Naive thymus-derived CD4-positive, alpha-beta T cell (primary cell): ENCODE measurements at regions not wholly inside any gene's neighbourhood (a gene's known extent, or its start where the extent isn't known, plus 50 kb on each side); places are given as distances from the start of the nearest gene placed in this dataset.
A peak's percentile ranks its signal among the peaks of the same experiment; 100 is the strongest.

Experiments
- ATAC-seq: fragments of 150-1000 bp; cut with Tn5 transposase; 2 replicates; pipeline ENCODE4 v1.10.0; 2021; ENCODE audit warnings: mild to moderate bottlenecking, moderate library complexity
- CTCF ChIA-PET: fragments of 350-600 bp; sonication (Branson Sonifier 250); formaldehyde crosslinking; loops from one replicate; lab custom pipeline; 2021; ENCODE audit warnings: antibody characterized with exemption; lab: Charles Lee
- POLR2A ChIA-PET: fragments of 350-600 bp; sonication (Branson Sonifier 250); formaldehyde crosslinking; loops from one replicate; lab custom pipeline; 2021; ENCODE audit warnings: antibody characterized with exemption, inconsistent platforms; lab: Charles Lee
- DNase-seq, 9 donors: peaks; one replicate each; pipeline versions ENCODE4 v3.0.0 to v3.0.0-alpha.2; 2020 to 2022; ENCODE audit warnings: mixed read lengths in 1 of 9
- H3K27ac ChIP-seq: one replicate; pipeline ENCODE4 v1.7.0; 2013; ENCODE audit warnings: mild to moderate bottlenecking, low read depth, low read length, moderate library complexity
- H3K27me3 ChIP-seq, 2 donors: one replicate each; pipeline ENCODE4 v1.7.0; 2013; ENCODE audit warnings: low read length in 2 of 2, mild to moderate bottlenecking in 2 of 2, moderate library complexity in 2 of 2; ENCODE audit not compliant: control insufficient read depth in 2 of 2, insufficient read depth in 2 of 2
- H3K36me3 ChIP-seq, 3 experiments: 1 replicate in 2 of 3; 2 replicates in 1 of 3; pipeline ENCODE4 v1.7.0; 2013; ENCODE audit warnings: low read length in 3 of 3, mild to moderate bottlenecking in 3 of 3, moderate library complexity in 1 of 3; ENCODE audit not compliant: insufficient read depth in 3 of 3, control insufficient read depth in 2 of 3
- H3K4me1 ChIP-seq, 2 donors: one replicate each; pipeline ENCODE4 v1.7.0; 2013; ENCODE audit warnings: low read length in 2 of 2, mild to moderate bottlenecking in 2 of 2, moderate library complexity in 1 of 2; ENCODE audit not compliant: control insufficient read depth in 2 of 2, insufficient read depth in 2 of 2
- H3K4me3 ChIP-seq: 2 replicates; pipeline ENCODE4 v1.7.0; 2013; ENCODE audit warnings: mild to moderate bottlenecking, low read length
- H3K9me3 ChIP-seq, 3 experiments: 1 replicate in 2 of 3; 2 replicates in 1 of 3; pipeline ENCODE4 v1.7.0; 2013; ENCODE audit warnings: low read length in 3 of 3; ENCODE audit not compliant: control insufficient read depth in 2 of 3
- H3K27ac Mint-ChIP-seq, 9 donors: one replicate each; pipeline ENCODE4 v1.8.0; 2020 to 2022; ENCODE audit warnings: mixed read lengths in 9 of 9, mild to moderate bottlenecking in 8 of 9, moderate library complexity in 5 of 9, inconsistent platforms in 2 of 9
- H3K27me3 Mint-ChIP-seq, 5 donors: one replicate each; pipeline ENCODE4 v1.8.0; 2021 to 2022; ENCODE audit warnings: mixed read lengths in 5 of 5, mild to moderate bottlenecking in 1 of 5
- H3K36me3 Mint-ChIP-seq, 5 donors: one replicate each; pipeline ENCODE4 v1.8.0; 2020 to 2022; ENCODE audit warnings: mixed read lengths in 5 of 5, mild to moderate bottlenecking in 3 of 5, inconsistent platforms in 1 of 5
- H3K4me1 Mint-ChIP-seq, 7 donors: one replicate each; pipeline ENCODE4 v1.8.0; 2020 to 2022; ENCODE audit warnings: mixed read lengths in 7 of 7, mild to moderate bottlenecking in 3 of 7, inconsistent platforms in 1 of 7
- H3K4me3 Mint-ChIP-seq, 10 donors: one replicate each; pipeline ENCODE4 v1.8.0; 2020 to 2022; ENCODE audit warnings: mild to moderate bottlenecking in 10 of 10, mixed read lengths in 10 of 10, moderate library complexity in 6 of 10, inconsistent platforms in 2 of 10
- H3K9me3 Mint-ChIP-seq, 11 donors: one replicate each; pipeline ENCODE4 v1.8.0; 2020 to 2022; ENCODE audit warnings: mixed read lengths in 11 of 11, mild to moderate bottlenecking in 4 of 11, inconsistent platforms in 1 of 11, moderate library complexity in 1 of 11
- intact Hi-C, 2 donors: fragments of 100-400 bp; cut with micrococcal nuclease; formaldehyde crosslinking; loops; one replicate each; pipeline ENCODE4 v1.15.1; 2023

DNA sequence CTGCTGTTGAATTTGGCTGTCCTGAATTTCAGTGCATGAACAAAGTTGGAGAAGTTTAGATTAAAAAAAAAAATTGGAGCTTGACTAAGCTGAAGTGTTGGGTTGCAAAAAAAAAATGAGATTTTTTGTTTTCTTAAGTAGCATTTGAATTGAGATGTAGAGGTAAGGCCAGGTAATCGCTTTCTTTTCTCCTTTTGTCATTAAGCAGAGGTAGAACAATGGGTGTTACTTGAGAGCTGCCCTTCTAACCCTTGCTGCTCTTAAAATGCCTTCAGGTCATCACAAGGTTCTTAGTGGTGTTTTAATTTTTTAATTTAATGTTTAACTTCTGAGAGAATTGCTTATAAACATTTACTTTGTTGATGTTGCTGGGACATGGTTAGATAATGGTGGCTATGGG, 84.1 kb upstream of the PRDM1 start:
- CTCF ChIA-PET, result no interaction called here

DNA sequence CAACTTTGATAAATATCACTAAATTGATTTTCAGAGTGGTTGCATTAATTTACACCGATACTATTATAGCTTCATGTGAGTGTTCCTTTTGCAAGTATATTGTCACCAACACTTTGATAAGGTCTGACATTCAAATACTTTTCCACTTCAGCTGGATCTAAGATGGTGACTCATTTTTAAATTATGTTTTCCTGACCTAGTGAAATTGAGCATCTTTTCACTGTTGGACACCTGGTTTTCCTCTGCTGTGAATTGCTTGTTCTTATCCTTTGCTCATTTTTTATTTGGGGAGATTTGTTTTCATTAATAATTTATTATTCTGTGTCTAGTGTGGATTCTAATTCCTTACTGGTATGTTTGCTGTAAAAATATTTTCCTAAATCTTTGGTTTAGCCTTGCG, 85.2 kb upstream of the PRDM1 start:
- H3K9me3 ChIP-seq, result no peaks in the 10 kb centered on the region
- peaks cover 66 to 81% (median 70%) of the 10 kb centered on the region in 5 donors for H3K27me3 Mint-ChIP-seq
- ATAC-seq (no peak), DNase-seq (no peak)
- POLR2A ChIA-PET, result interaction anchor here (0.9 to 1.3 kb wide), 2 partner anchors 9 kb away, joined by 3 read pairs; no protein-coding TSS in a partner anchor
- H3K27ac ChIP-seq, result no peak overlapping the region
- intact Hi-C loops, result no loop called here
- H3K4me1 ChIP-seq, result no peaks in the 10 kb centered on the region
- CTCF ChIA-PET, result no interaction called here
- no peaks in the 10 kb centered on the region for H3K36me3 ChIP-seq
- H3K36me3 Mint-ChIP-seq, result peaks cover 0 to 6% (median 0%) of the 10 kb centered on the region in 5 donors
- H3K27ac Mint-ChIP-seq, result no peak overlapping the region
- peaks cover 0 to 6% (median 0%) of the 10 kb centered on the region in 7 donors for H3K4me1 Mint-ChIP-seq
- peaks cover 0 to 20% of the 10 kb centered on the region in 2 donors for H3K27me3 ChIP-seq
- peaks cover 0 to 1% (median 0%) of the 10 kb centered on the region in 11 donors for H3K9me3 Mint-ChIP-seq
- no peak overlapping the region for H3K4me3 ChIP-seq
- H3K4me3 Mint-ChIP-seq, result no peak overlapping the region

More for the DNA sequence above, 84.1 kb upstream of the PRDM1 start:
- H3K4me1 ChIP-seq, result no peaks in the 10 kb centered on the region
- H3K4me3 ChIP-seq, result no peak overlapping the region
- POLR2A ChIA-PET, result interaction anchor here (0.6 to 1.3 kb wide), 2 partner anchors 8 to 10 kb away, joined by 3 to 5 read pairs; no protein-coding TSS in a partner anchor
- peaks cover 0 to 9% of the 10 kb centered on the region in 2 donors for H3K27me3 ChIP-seq
- DNase-seq, result no peak
- Mint-ChIP-seq H3K4me3 (no peak overlapping the region), H3K27me3 (peaks cover 63 to 72% (median 64%) of the 10 kb centered on the region in 5 donors), H3K4me1 (peaks cover 0 to 6% (median 0%) of the 10 kb centered on the region in 7 donors), H3K36me3 (peaks cover 0 to 9% (median 0%) of the 10 kb centered on the region in 5 donors), H3K27ac (no peak overlapping the region), H3K9me3 (peaks cover 0 to 3% (median 0%) of the 10 kb centered on the region in 11 donors)
- H3K9me3 ChIP-seq, result no peaks in the 10 kb centered on the region
- H3K36me3 ChIP-seq, result no peaks in the 10 kb centered on the region
- no peak for ATAC-seq
- no peak overlapping the region for H3K27ac ChIP-seq
- intact Hi-C loops, result no loop called here

GRCh38 chr6:105997482-105997881, 88.7 kb upstream of the PRDM1 start:
- no peak for DNase-seq
- Histone ChIP-seq H3K36me3 (no peaks in the 10 kb centered on the region), H3K4me3 (no peak overlapping the region), H3K27me3 (peaks cover 0 to 38% of the 10 kb centered on the region in 2 donors), H3K9me3 (no peaks in the 10 kb centered on the region), H3K27ac (no peak overlapping the region), H3K4me1 (peaks cover 14 to 23% of the 10 kb centered on the region in 2 donors)
- ATAC-seq, result no peak
- POLR2A ChIA-PET, result no interaction called here
- intact Hi-C loops, result no loop called here
- Mint-ChIP-seq H3K4me1 (peaks cover 16 to 29% (median 21%) of the 10 kb centered on the region in 7 donors), H3K4me3 (no peak overlapping the region), H3K27me3 (peaks cover 55 to 74% (median 67%) of the 10 kb centered on the region in 5 donors), H3K27ac (no peak overlapping the region), H3K36me3 (peaks cover 0 to 6% (median 0%) of the 10 kb centered on the region in 5 donors), H3K9me3 (peaks cover 0 to 8% (median 0%) of the 10 kb centered on the region in 11 donors)
- CTCF ChIA-PET, result no interaction called here

DNA sequence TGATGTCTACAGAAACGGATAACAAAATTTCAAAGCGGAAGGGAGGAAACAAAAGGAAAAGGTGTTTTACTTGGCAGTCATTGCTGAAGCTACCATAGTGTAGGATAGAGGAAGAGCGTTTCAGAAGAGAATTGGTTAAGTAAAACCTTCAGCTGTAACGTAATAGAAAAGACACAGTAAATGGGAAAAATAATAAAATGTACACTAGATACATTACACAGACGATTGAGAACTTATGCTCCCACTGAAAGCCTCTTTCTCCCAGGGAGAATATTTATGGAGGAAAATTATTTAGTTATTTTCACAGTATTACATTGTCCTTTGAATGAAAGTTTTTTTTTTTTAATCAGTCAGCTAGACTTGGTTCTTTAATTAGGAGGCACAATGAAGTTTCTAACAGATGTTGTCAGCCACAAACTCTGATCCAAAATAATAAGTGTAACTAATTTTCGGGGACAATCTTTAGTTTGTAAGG, 90.7 kb upstream of the PRDM1 start:
- H3K9me3 Mint-ChIP-seq, result peaks cover 0 to 8% (median 0%) of the 10 kb centered on the region in 11 donors
- peak overlapping the region; percentile 88 to 98 (median 92) for H3K4me3 Mint-ChIP-seq
- intact Hi-C loops, result loop anchor here (2.0 kb wide), 2 partner anchors 61 to 227 kb away; no protein-coding TSS in a partner anchor
- no peaks in the 10 kb centered on the region for H3K9me3 ChIP-seq
- no peaks in the 10 kb centered on the region for H3K36me3 ChIP-seq
- peak overlapping the region; percentile 75 for H3K4me3 ChIP-seq
- ATAC-seq (no peak), DNase-seq (no peak)
- H3K4me1 Mint-ChIP-seq, result peaks cover 16 to 40% (median 29%) of the 10 kb centered on the region in 7 donors
- H3K36me3 Mint-ChIP-seq, result peaks cover 0 to 5% (median 0%) of the 10 kb centered on the region in 5 donors
- peaks cover 40 to 68% (median 62%) of the 10 kb centered on the region in 5 donors for H3K27me3 Mint-ChIP-seq
- peaks cover 0 to 32% of the 10 kb centered on the region in 2 donors for H3K27me3 ChIP-seq
- peak overlapping the region in 2 of 9 donors; percentile 48 to 94 for H3K27ac Mint-ChIP-seq
- POLR2A ChIA-PET, result interaction anchor here (0.7 to 3.4 kb wide), 3 partner anchors 18 to 269 kb away, joined by 3 to 12 read pairs (median 5); no protein-coding TSS in a partner anchor
- H3K4me1 ChIP-seq, result peaks cover 14 to 23% of the 10 kb centered on the region in 2 donors
- H3K27ac ChIP-seq, result no peak overlapping the region
- CTCF ChIA-PET, result no interaction called here

DNA sequence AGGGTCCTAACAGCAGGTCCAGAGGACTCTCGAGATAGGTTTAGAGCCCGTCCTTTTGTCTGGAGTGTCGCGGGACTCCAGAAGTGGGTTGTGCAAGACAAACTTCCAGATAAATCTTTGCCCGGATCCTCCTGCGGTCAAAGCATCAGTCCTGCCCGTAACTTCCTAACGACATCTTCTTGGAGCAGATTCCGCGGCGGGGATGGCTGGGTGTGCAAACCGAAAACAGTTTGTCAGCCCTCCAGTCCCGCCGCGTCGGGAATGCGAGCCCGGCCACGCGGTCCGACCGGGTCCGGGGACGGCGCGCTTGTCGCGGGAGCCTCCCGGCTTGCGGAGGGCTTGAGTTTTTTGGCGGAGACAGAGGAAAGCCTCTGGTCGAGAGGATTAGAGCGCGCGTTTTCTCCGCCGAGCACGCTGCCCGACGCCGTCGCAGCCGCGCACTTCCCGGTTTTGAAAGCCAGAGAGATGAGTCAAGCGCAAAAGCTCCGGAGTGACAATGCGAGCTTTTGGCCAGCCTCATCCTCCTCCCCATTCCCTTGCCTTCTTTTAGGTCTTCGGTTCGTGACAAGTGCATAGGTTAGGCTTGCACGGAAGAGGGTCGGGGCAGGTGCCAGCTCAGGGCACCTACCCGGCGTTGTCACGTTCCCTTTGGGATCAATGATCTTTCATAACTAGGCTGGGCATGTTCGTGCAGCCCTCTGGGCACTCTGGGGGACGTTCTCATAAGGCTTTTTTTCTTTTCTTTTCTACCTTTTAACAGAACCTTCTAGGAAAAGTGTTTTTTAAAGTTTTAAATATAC, 91.3 kb upstream of the PRDM1 start:
- peak in 6 of 9 donors; percentile 34 to 58 (median 42) for DNase-seq
- Histone ChIP-seq H3K27me3 (peaks cover 0 to 32% of the 10 kb centered on the region in 2 donors), H3K9me3 (no peaks in the 10 kb centered on the region), H3K27ac (no peak overlapping the region), H3K4me3 (peak overlapping the region; percentile 75), H3K4me1 (peaks cover 14 to 23% of the 10 kb centered on the region in 2 donors), H3K36me3 (no peaks in the 10 kb centered on the region)
- Mint-ChIP-seq H3K27ac (peak overlapping the region in 6 of 9 donors; percentile 48 to 94 (median 78)), H3K4me3 (peak overlapping the region; percentile 88 to 98 (median 92)), H3K27me3 (peaks cover 44 to 70% (median 64%) of the 10 kb centered on the region in 5 donors), H3K36me3 (peaks cover 0 to 8% (median 0%) of the 10 kb centered on the region in 5 donors), H3K9me3 (peaks cover 0 to 8% (median 0%) of the 10 kb centered on the region in 11 donors), H3K4me1 (peaks cover 16 to 46% (median 29%) of the 10 kb centered on the region in 7 donors)
- POLR2A ChIA-PET, result interaction anchor here (0.6 to 3.4 kb wide), 9 partner anchors 9 to 268 kb away, joined by 3 to 12 read pairs (median 3); partner anchors contain the start of gene PRDM1
- CTCF ChIA-PET, result interaction anchor here (1.4 kb wide), 1 partner anchor 229 kb away, joined by 3 read pairs; no protein-coding TSS in a partner anchor
- intact Hi-C loops, result loop anchor here (1.0 to 5.0 kb wide), 9 partner anchors 62 to 592 kb away; partner anchors contain the start of genes ATG5 (in 2 of the 2) and PREP (in 1 of the 2)
- peak; percentile 33 for ATAC-seq

- H3K27me3 Mint-ChIP-seq, result peaks cover 47 to 68% (median 60%) of the 10 kb centered on the region in 5 donors
- POLR2A ChIA-PET, result interaction anchor here (0.6 to 3.4 kb wide), 9 partner anchors 9 to 208 kb away, joined by 3 to 12 read pairs (median 3); partner anchors contain the start of gene PRDM1
- Histone ChIP-seq H3K9me3 (no peaks in the 10 kb centered on the region), H3K4me1 (peaks cover 14 to 23% of the 10 kb centered on the region in 2 donors), H3K27ac (no peak overlapping the region), H3K4me3 (peak overlapping the region; percentile 75), H3K27me3 (peaks cover 0 to 32% of the 10 kb centered on the region in 2 donors), H3K36me3 (no peaks in the 10 kb centered on the region)
- H3K4me1 Mint-ChIP-seq, result peaks cover 16 to 48% (median 29%) of the 10 kb centered on the region in 7 donors
- H3K27ac Mint-ChIP-seq, result peak overlapping the region in 8 of 9 donors; percentile 35 to 94 (median 80)
- peak; percentile 56 for ATAC-seq
- intact Hi-C loops, result loop anchor here (1.0 to 5.0 kb wide), 9 partner anchors 63 to 592 kb away; partner anchors contain the start of genes ATG5 (in 2 of the 2) and PREP (in 1 of the 2)
- DNase-seq, result peak in 8 of 9 donors; percentile 49 to 69 (median 58)
- H3K4me3 Mint-ChIP-seq, result peak overlapping the region; percentile 88 to 98 (median 92)
- CTCF ChIA-PET, result interaction anchor here (0.8 to 1.4 kb wide), 2 partner anchors 229 to 261 kb away, joined by 3 read pairs; no protein-coding TSS in a partner anchor
- peaks cover 0 to 8% (median 0%) of the 10 kb centered on the region in 11 donors for H3K9me3 Mint-ChIP-seq
- peaks cover 0 to 6% (median 0%) of the 10 kb centered on the region in 5 donors for H3K36me3 Mint-ChIP-seq
Observed at GRCh38 chr6:105994118-105994590, 92.0 kb upstream of the PRDM1 start.
